DND-41 (cell line): ENCODE measurements at regions not wholly inside any gene's neighbourhood (a gene's known extent, or its start where the extent isn't known, plus 50 kb on each side); places are given as distances from the start of the nearest gene placed in this dataset.

Source experiments
- EZH2 ChIP-seq: IDR thresholded peaks from 3 replicates; pipeline ENCODE4 v1.6.1; 2012; ENCODE audit warnings: borderline replicate concordance, low read depth, mild to moderate bottlenecking, moderate library complexity, low read length, inconsistent platforms; ENCODE audit not compliant: severe bottlenecking
- TF ChIP-seq, protein P1 (sequence below): IDR thresholded peaks from 2 replicates; pipeline ENCODE4 v1.5.1; 2012; ENCODE audit warnings: borderline replicate concordance, low read length, moderate library complexity, mild to moderate bottlenecking; ENCODE audit not compliant: poor library complexity, severe bottlenecking; ENCODE audit errors: extremely low read depth

DNA sequence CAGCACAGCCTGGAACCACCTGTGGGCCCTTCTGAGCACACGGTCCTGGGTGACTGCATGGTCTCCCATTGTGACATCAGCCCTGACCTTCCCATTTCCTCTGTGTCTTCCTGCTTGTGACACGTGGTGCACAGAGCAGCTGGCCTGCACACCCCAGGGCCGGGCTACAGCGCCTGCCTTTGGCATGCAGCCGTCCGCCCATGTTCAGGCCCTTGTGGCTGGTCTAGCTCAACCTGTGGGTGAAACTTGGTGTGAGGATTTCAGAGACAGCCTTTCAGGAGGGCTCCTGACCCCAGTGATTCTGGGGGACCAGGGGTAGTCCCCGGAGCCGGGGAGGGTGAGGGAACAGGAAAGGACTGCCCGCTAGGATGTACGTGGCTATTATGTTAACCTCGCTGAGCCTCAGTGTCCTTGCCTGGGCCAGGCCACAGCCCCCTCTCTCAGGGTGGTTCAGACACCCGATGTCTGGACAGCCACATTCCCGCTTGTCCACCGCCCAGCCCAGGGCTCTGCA, 284.8 kb upstream of the HS6ST1 start:
- TF ChIP-seq, protein P1, sequence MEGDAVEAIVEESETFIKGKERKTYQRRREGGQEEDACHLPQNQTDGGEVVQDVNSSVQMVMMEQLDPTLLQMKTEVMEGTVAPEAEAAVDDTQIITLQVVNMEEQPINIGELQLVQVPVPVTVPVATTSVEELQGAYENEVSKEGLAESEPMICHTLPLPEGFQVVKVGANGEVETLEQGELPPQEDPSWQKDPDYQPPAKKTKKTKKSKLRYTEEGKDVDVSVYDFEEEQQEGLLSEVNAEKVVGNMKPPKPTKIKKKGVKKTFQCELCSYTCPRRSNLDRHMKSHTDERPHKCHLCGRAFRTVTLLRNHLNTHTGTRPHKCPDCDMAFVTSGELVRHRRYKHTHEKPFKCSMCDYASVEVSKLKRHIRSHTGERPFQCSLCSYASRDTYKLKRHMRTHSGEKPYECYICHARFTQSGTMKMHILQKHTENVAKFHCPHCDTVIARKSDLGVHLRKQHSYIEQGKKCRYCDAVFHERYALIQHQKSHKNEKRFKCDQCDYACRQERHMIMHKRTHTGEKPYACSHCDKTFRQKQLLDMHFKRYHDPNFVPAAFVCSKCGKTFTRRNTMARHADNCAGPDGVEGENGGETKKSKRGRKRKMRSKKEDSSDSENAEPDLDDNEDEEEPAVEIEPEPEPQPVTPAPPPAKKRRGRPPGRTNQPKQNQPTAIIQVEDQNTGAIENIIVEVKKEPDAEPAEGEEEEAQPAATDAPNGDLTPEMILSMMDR: no peak
- no peak for TF ChIP-seq EZH2
